AG09319 (cell line): ENCODE measurements at regions not wholly inside any gene's neighbourhood (a gene's known extent, or its start where the extent isn't known, plus 50 kb on each side); places are given as distances from the start of the nearest gene placed in this dataset.

Experiments used
- DNase-seq: peaks from one replicate; pipeline ENCODE4 v3.0.0-alpha.2; 2010; ENCODE audit warnings: low read depth; ENCODE audit errors: extremely low read depth
- CTCF ChIP-seq: IDR thresholded peaks from 2 replicates; pipeline ENCODE4 v1.5.1; 2011; ENCODE audit warnings: low read depth, mild to moderate bottlenecking, inconsistent platforms, low read length, moderate library complexity

- no peak for TF ChIP-seq CTCF
- no peak for DNase-seq
Observed at GRCh38 chr3:139756529-139757103, 78.8 kb upstream of the NMNAT3 start.

- no peak for TF ChIP-seq CTCF
- no peak for DNase-seq
Observed at GRCh38 chr3:139755551-139755950, 77.8 kb upstream of the NMNAT3 start.

- TF ChIP-seq CTCF = no peak
- no peak for DNase-seq
Observed at GRCh38 chr3:139751789-139752188, 74.0 kb upstream of the NMNAT3 start.

GRCh38 chr3:139746481-139746880 lies 68.7 kb upstream of the NMNAT3 start:
- no peak for DNase-seq
- TF ChIP-seq CTCF = no peak

- DNase-seq = no peak
Observed at GRCh38 chr3:139745831-139746230, 68.1 kb upstream of the NMNAT3 start.

GRCh38 chr3:139738697-139739096 lies 60.9 kb upstream of the NMNAT3 start:
- no peak for DNase-seq
- TF ChIP-seq CTCF = no peak

More at GRCh38 chr3:139745831-139746230, 68.1 kb upstream of the NMNAT3 start:
- no peak for TF ChIP-seq CTCF

- DNase-seq = no peak
- no peak for TF ChIP-seq CTCF
Observed at GRCh38 chr3:139737682-139738361, 60.0 kb upstream of the NMNAT3 start.
